ENCODE measurements at regions not wholly inside any gene's neighbourhood (a gene's known extent, or its start where the extent isn't known, plus 50 kb on each side); places are given as distances from the start of the nearest gene placed in this dataset.

- H2AFZ ChIP-seq (ENCODE audit: low read depth, low read length), result no peak overlapping the region
Observed at GRCh38 chr6:45754432-45754831, 261.2 kb downstream of the CLIC5 start.

GRCh38 chr6:45746046-45746445 is 269.6 kb downstream of the CLIC5 start:
- H3K9ac ChIP-seq (ENCODE audit: low read depth, low read length), result no peak overlapping the region
- H4K20me1 ChIP-seq (ENCODE audit: insufficient read depth, low read length), result no peaks in the 10 kb centered on the region
- no peak overlapping the region for H3K4me2 ChIP-seq (ENCODE audit: insufficient read depth, low read length)
- no peak overlapping the region for H2AFZ ChIP-seq (ENCODE audit: low read depth, low read length)
- no peaks in the 10 kb centered on the region for H3K79me2 ChIP-seq (ENCODE audit: insufficient read depth, low read length)
- no peaks in the 10 kb centered on the region for H3K36me3 ChIP-seq (ENCODE audit: insufficient read depth, low read length)
- H3K27ac ChIP-seq (ENCODE audit: low read length), result no peak overlapping the region
- no peak overlapping the region for H3K4me3 ChIP-seq (ENCODE audit: low read depth in 1 of 2, low read length in 2 of 2)
- ATAC-seq (ENCODE audit: insufficient read depth, low read depth) (no peak), DNase-seq (no peak)
- no peaks in the 10 kb centered on the region for H3K9me3 ChIP-seq (ENCODE audit: insufficient read depth, low read length, severe bottlenecking)
- TF ChIP-seq EZH2 (IDR thresholded peaks at IDR 0.05; ENCODE audit: borderline replicate concordance, low read depth, low read length, severe bottlenecking), result no peak
- no peak for TF ChIP-seq CTCF (IDR thresholded peaks at IDR 0.05; ENCODE audit: borderline replicate concordance, extremely low read depth, low read length, poor library complexity, severe bottlenecking)
- no peaks in the 10 kb centered on the region for H3K27me3 ChIP-seq (ENCODE audit: insufficient read depth, low read length, poor library complexity)
- H3K4me1 ChIP-seq (ENCODE audit: insufficient read depth, low read length), result peaks cover 5% of the 10 kb centered on the region; the same call in 1 of the 2 replicates

More at GRCh38 chr6:45754432-45754831, 261.2 kb downstream of the CLIC5 start:
- Histone ChIP-seq H3K4me2 (ENCODE audit: insufficient read depth, low read length) (no peak overlapping the region), H3K4me1 (ENCODE audit: insufficient read depth, low read length) (no peaks in the 10 kb centered on the region), H3K27ac (ENCODE audit: low read length) (no peak overlapping the region), H3K79me2 (ENCODE audit: insufficient read depth, low read length) (no peaks in the 10 kb centered on the region), H3K36me3 (ENCODE audit: insufficient read depth, low read length) (no peaks in the 10 kb centered on the region), H3K27me3 (ENCODE audit: insufficient read depth, low read length, poor library complexity) (peaks cover 4% of the 10 kb centered on the region), H4K20me1 (ENCODE audit: insufficient read depth, low read length) (no peaks in the 10 kb centered on the region), H3K9me3 (ENCODE audit: insufficient read depth, low read length, severe bottlenecking) (no peaks in the 10 kb centered on the region), H3K4me3 (ENCODE audit: low read depth in 1 of 2, low read length in 2 of 2) (no peak overlapping the region), H3K9ac (ENCODE audit: low read depth, low read length) (no peak overlapping the region)
- DNase-seq (no peak), ATAC-seq (ENCODE audit: insufficient read depth, low read depth) (no peak)
- no peak for TF ChIP-seq EZH2 (IDR thresholded peaks at IDR 0.05; ENCODE audit: borderline replicate concordance, low read depth, low read length, severe bottlenecking)

- no peaks in the 10 kb centered on the region for H3K36me3 ChIP-seq (ENCODE audit: insufficient read depth, low read length)
- H3K9ac ChIP-seq (ENCODE audit: low read depth, low read length), result no peak overlapping the region
- TF ChIP-seq CTCF (IDR thresholded peaks at IDR 0.05; ENCODE audit: borderline replicate concordance, extremely low read depth, low read length, poor library complexity, severe bottlenecking) (no peak), EZH2 (IDR thresholded peaks at IDR 0.05; ENCODE audit: borderline replicate concordance, low read depth, low read length, severe bottlenecking) (no peak)
- no peak overlapping the region for H3K4me2 ChIP-seq (ENCODE audit: insufficient read depth, low read length)
- no peaks in the 10 kb centered on the region for H3K79me2 ChIP-seq (ENCODE audit: insufficient read depth, low read length)
- H3K9me3 ChIP-seq (ENCODE audit: insufficient read depth, low read length, severe bottlenecking), result no peaks in the 10 kb centered on the region
- ATAC-seq (ENCODE audit: insufficient read depth, low read depth) (no peak), DNase-seq (no peak)
- no peak overlapping the region for H3K4me3 ChIP-seq (ENCODE audit: low read depth in 1 of 2, low read length in 2 of 2)
- H3K27me3 ChIP-seq (ENCODE audit: insufficient read depth, low read length, poor library complexity), result no peaks in the 10 kb centered on the region
- no peak overlapping the region for H2AFZ ChIP-seq (ENCODE audit: low read depth, low read length)
- H4K20me1 ChIP-seq (ENCODE audit: insufficient read depth, low read length), result no peaks in the 10 kb centered on the region
- peaks cover 5% of the 10 kb centered on the region; the same call in 1 of the 2 replicates for H3K4me1 ChIP-seq (ENCODE audit: insufficient read depth, low read length)
- H3K27ac ChIP-seq (ENCODE audit: low read length), result no peak overlapping the region
Observed at GRCh38 chr6:45743028-45743615, 272.5 kb downstream of the CLIC5 start.

GRCh38 chr6:45742591-45742990 is 273.1 kb downstream of the CLIC5 start:
- peaks cover 5% of the 10 kb centered on the region; the same call in 1 of the 2 replicates for H3K4me1 ChIP-seq (ENCODE audit: insufficient read depth, low read length)
- H3K79me2 ChIP-seq (ENCODE audit: insufficient read depth, low read length), result no peaks in the 10 kb centered on the region
- TF ChIP-seq EZH2 (IDR thresholded peaks at IDR 0.05; ENCODE audit: borderline replicate concordance, low read depth, low read length, severe bottlenecking), result no peak
- no peak for TF ChIP-seq CTCF (IDR thresholded peaks at IDR 0.05; ENCODE audit: borderline replicate concordance, extremely low read depth, low read length, poor library complexity, severe bottlenecking)
- H2AFZ ChIP-seq (ENCODE audit: low read depth, low read length), result no peak overlapping the region
- DNase-seq, result no peak
- H3K27me3 ChIP-seq (ENCODE audit: insufficient read depth, low read length, poor library complexity), result no peaks in the 10 kb centered on the region
- no peak overlapping the region for H3K4me2 ChIP-seq (ENCODE audit: insufficient read depth, low read length)
- H3K9ac ChIP-seq (ENCODE audit: low read depth, low read length), result no peak overlapping the region
- no peaks in the 10 kb centered on the region for H4K20me1 ChIP-seq (ENCODE audit: insufficient read depth, low read length)
- H3K9me3 ChIP-seq (ENCODE audit: insufficient read depth, low read length, severe bottlenecking), result no peaks in the 10 kb centered on the region
- H3K27ac ChIP-seq (ENCODE audit: low read length), result no peak overlapping the region
- no peak for ATAC-seq (ENCODE audit: insufficient read depth, low read depth)
- H3K36me3 ChIP-seq (ENCODE audit: insufficient read depth, low read length), result no peaks in the 10 kb centered on the region
- no peak overlapping the region for H3K4me3 ChIP-seq (ENCODE audit: low read depth in 1 of 2, low read length in 2 of 2)
